ENCODE measurements at regions not wholly inside any gene's neighbourhood (a gene's known extent, or its start where the extent isn't known, plus 50 kb on each side); places are given as distances from the start of the nearest gene placed in this dataset.

- TF ChIP-seq CTCF (IDR thresholded peaks at IDR 0.05; ENCODE audit: low read depth, low read length): no peak
- H3K4me3 ChIP-seq (ENCODE audit: low read depth, low read length): no peak overlapping the region
Measured at GRCh38 chr2:83961512-83961911, 497.6 kb downstream of the SUCLG1 start.

GRCh38 chr2:83960371-83960770, 498.7 kb downstream of the SUCLG1 start:
- no peak overlapping the region for H3K4me3 ChIP-seq (ENCODE audit: low read depth, low read length)
- TF ChIP-seq CTCF (IDR thresholded peaks at IDR 0.05; ENCODE audit: low read depth, low read length): no peak

GRCh38 chr2:83959266-83959665, 499.8 kb downstream of the SUCLG1 start:
- TF ChIP-seq CTCF (IDR thresholded peaks at IDR 0.05; ENCODE audit: low read depth, low read length): no peak
- no peak overlapping the region for H3K4me3 ChIP-seq (ENCODE audit: low read depth, low read length)

GRCh38 chr2:83956991-83957390, 502.1 kb downstream of the SUCLG1 start:
- H3K4me3 ChIP-seq (ENCODE audit: low read depth, low read length): no peak overlapping the region
- no peak for TF ChIP-seq CTCF (IDR thresholded peaks at IDR 0.05; ENCODE audit: low read depth, low read length)

- H3K4me3 ChIP-seq (ENCODE audit: low read depth, low read length): no peak overlapping the region
- no peak for TF ChIP-seq CTCF (IDR thresholded peaks at IDR 0.05; ENCODE audit: low read depth, low read length)
Measured at GRCh38 chr2:83953697-83954096, 505.4 kb downstream of the SUCLG1 start.

GRCh38 chr2:83951378-83951947, 507.6 kb downstream of the SUCLG1 start:
- H3K4me3 ChIP-seq (ENCODE audit: low read depth, low read length): no peak overlapping the region
- no peak for TF ChIP-seq CTCF (IDR thresholded peaks at IDR 0.05; ENCODE audit: low read depth, low read length)

- TF ChIP-seq CTCF (IDR thresholded peaks at IDR 0.05; ENCODE audit: low read depth, low read length): no peak
- H3K4me3 ChIP-seq (ENCODE audit: low read depth, low read length): no peak overlapping the region
Measured at GRCh38 chr2:83949361-83949760, 509.7 kb downstream of the SUCLG1 start.
